ENCODE measurements at regions not wholly inside any gene's neighbourhood (a gene's known extent, or its start where the extent isn't known, plus 50 kb on each side); places are given as distances from the start of the nearest gene placed in this dataset.
"Not testable (repeated sequence)": the region's sequence is repeated elsewhere in the genome, so short reads cannot be mapped to it uniquely, and the experiment has no call there.

GRCh38 chr12:87585882-87586557 is 443.2 kb downstream of the C12orf50 start:
- H3K36me3 ChIP-seq (ENCODE audit: control insufficient read depth in 4 of 4, insufficient read depth in 4 of 4, low read length in 3 of 4), result no peaks in the 10 kb centered on the region
- no peak overlapping the region for H3K27ac ChIP-seq (ENCODE audit: insufficient read depth in 1 of 2, low read depth in 1 of 2, low read length in 2 of 2, poor library complexity in 1 of 2, severe bottlenecking in 2 of 2)
- CTCF ChIA-PET, result no interaction called here
- H3K4me3 ChIP-seq (ENCODE audit: control insufficient read depth in 1 of 7, extremely low read depth in 1 of 7, insufficient read depth in 4 of 7, low read depth in 2 of 7, low read length in 6 of 7), result no peak overlapping the region
- WGBS (ENCODE audit: insufficient coverage), result no CpG with 5 or more reads among the region's 2 CpGs
- H3K27me3 ChIP-seq (replicated peaks in 2 of 5; ENCODE audit: control insufficient read depth in 4 of 5, insufficient read depth in 5 of 5, low read length in 4 of 5), result no peaks in the 10 kb centered on the region
- DNase-seq, result no peak
- POLR2A ChIA-PET, result no interaction called here
- no peaks in the 10 kb centered on the region for H3K9me3 ChIP-seq (ENCODE audit: control extremely low read depth in 1 of 5, control insufficient read depth in 4 of 5, insufficient read depth in 2 of 5, low read depth in 1 of 5, low read length in 4 of 5)
- H3K4me1 ChIP-seq (ENCODE audit: control extremely low read depth in 1 of 4, control insufficient read depth in 4 of 4, insufficient read depth in 4 of 4, low read length in 3 of 4), result no peaks in the 10 kb centered on the region

- H3K27ac ChIP-seq (ENCODE audit: insufficient read depth in 1 of 2, low read depth in 1 of 2, low read length in 2 of 2, poor library complexity in 1 of 2, severe bottlenecking in 2 of 2); H3K9me3 ChIP-seq (ENCODE audit: control extremely low read depth in 1 of 5, control insufficient read depth in 4 of 5, insufficient read depth in 2 of 5, low read depth in 1 of 5, low read length in 4 of 5); H3K4me1 ChIP-seq (ENCODE audit: control extremely low read depth in 1 of 4, control insufficient read depth in 4 of 4, insufficient read depth in 4 of 4, low read length in 3 of 4); DNase-seq; POLR2A ChIA-PET; H3K4me3 ChIP-seq (ENCODE audit: control insufficient read depth in 1 of 7, extremely low read depth in 1 of 7, insufficient read depth in 4 of 7, low read depth in 2 of 7, low read length in 6 of 7); H3K36me3 ChIP-seq (ENCODE audit: control insufficient read depth in 4 of 4, insufficient read depth in 4 of 4, low read length in 3 of 4); CTCF ChIA-PET; H3K27me3 ChIP-seq (replicated peaks in 2 of 5; ENCODE audit: control insufficient read depth in 4 of 5, insufficient read depth in 5 of 5, low read length in 4 of 5): not testable (repeated sequence)
- 100% methylated on average over 1 of the region's 4 CpGs for WGBS (ENCODE audit: insufficient coverage)
Measured at GRCh38 chr12:87579091-87579490, 450.1 kb downstream of the C12orf50 start.

GRCh38 chr12:87575906-87576305 is 453.3 kb downstream of the C12orf50 start:
- Histone ChIP-seq H3K36me3 (ENCODE audit: control insufficient read depth in 4 of 4, insufficient read depth in 4 of 4, low read length in 3 of 4) (no peaks in the 10 kb centered on the region), H3K27me3 (replicated peaks in 2 of 5; ENCODE audit: control insufficient read depth in 4 of 5, insufficient read depth in 5 of 5, low read length in 4 of 5) (no peaks in the 10 kb centered on the region), H3K4me3 (ENCODE audit: control insufficient read depth in 1 of 7, extremely low read depth in 1 of 7, insufficient read depth in 4 of 7, low read depth in 2 of 7, low read length in 6 of 7) (no peak overlapping the region), H3K9me3 (ENCODE audit: control extremely low read depth in 1 of 5, control insufficient read depth in 4 of 5, insufficient read depth in 2 of 5, low read depth in 1 of 5, low read length in 4 of 5) (no peaks in the 10 kb centered on the region), H3K4me1 (ENCODE audit: control extremely low read depth in 1 of 4, control insufficient read depth in 4 of 4, insufficient read depth in 4 of 4, low read length in 3 of 4) (no peaks in the 10 kb centered on the region), H3K27ac (ENCODE audit: insufficient read depth in 1 of 2, low read depth in 1 of 2, low read length in 2 of 2, poor library complexity in 1 of 2, severe bottlenecking in 2 of 2) (no peak overlapping the region)
- no peak for DNase-seq
- POLR2A ChIA-PET, result no interaction called here
- no CpG with 5 or more reads among the region's 2 CpGs for WGBS (ENCODE audit: insufficient coverage)
- CTCF ChIA-PET, result no interaction called here

GRCh38 chr12:87566918-87567317 is 462.3 kb downstream of the C12orf50 start:
- CTCF ChIA-PET, DNase-seq: not testable (repeated sequence)

GRCh38 chr12:87556985-87557384 is 472.2 kb downstream of the C12orf50 start:
- no CpG with 5 or more reads among the region's 5 CpGs for WGBS (ENCODE audit: insufficient coverage)
- ChIA-PET CTCF (no interaction called here), POLR2A (no interaction called here)
- Histone ChIP-seq H3K4me3 (ENCODE audit: control insufficient read depth in 1 of 7, extremely low read depth in 1 of 7, insufficient read depth in 4 of 7, low read depth in 2 of 7, low read length in 6 of 7) (no peak overlapping the region), H3K4me1 (ENCODE audit: control extremely low read depth in 1 of 4, control insufficient read depth in 4 of 4, insufficient read depth in 4 of 4, low read length in 3 of 4) (no peaks in the 10 kb centered on the region), H3K9me3 (ENCODE audit: control extremely low read depth in 1 of 5, control insufficient read depth in 4 of 5, insufficient read depth in 2 of 5, low read depth in 1 of 5, low read length in 4 of 5) (no peaks in the 10 kb centered on the region), H3K27ac (ENCODE audit: insufficient read depth in 1 of 2, low read depth in 1 of 2, low read length in 2 of 2, poor library complexity in 1 of 2, severe bottlenecking in 2 of 2) (no peak overlapping the region), H3K36me3 (ENCODE audit: control insufficient read depth in 4 of 4, insufficient read depth in 4 of 4, low read length in 3 of 4) (no peaks in the 10 kb centered on the region), H3K27me3 (replicated peaks in 2 of 5; ENCODE audit: control insufficient read depth in 4 of 5, insufficient read depth in 5 of 5, low read length in 4 of 5) (no peaks in the 10 kb centered on the region)
- no peak for DNase-seq

More at GRCh38 chr12:87566918-87567317, 462.3 kb downstream of the C12orf50 start:
- H3K9me3 ChIP-seq (ENCODE audit: control extremely low read depth in 1 of 5, control insufficient read depth in 4 of 5, insufficient read depth in 2 of 5, low read depth in 1 of 5, low read length in 4 of 5); H3K27ac ChIP-seq (ENCODE audit: insufficient read depth in 1 of 2, low read depth in 1 of 2, low read length in 2 of 2, poor library complexity in 1 of 2, severe bottlenecking in 2 of 2); H3K4me1 ChIP-seq (ENCODE audit: control extremely low read depth in 1 of 4, control insufficient read depth in 4 of 4, insufficient read depth in 4 of 4, low read length in 3 of 4); POLR2A ChIA-PET; H3K27me3 ChIP-seq (replicated peaks in 2 of 5; ENCODE audit: control insufficient read depth in 4 of 5, insufficient read depth in 5 of 5, low read length in 4 of 5); H3K36me3 ChIP-seq (ENCODE audit: control insufficient read depth in 4 of 4, insufficient read depth in 4 of 4, low read length in 3 of 4); H3K4me3 ChIP-seq (ENCODE audit: control insufficient read depth in 1 of 7, extremely low read depth in 1 of 7, insufficient read depth in 4 of 7, low read depth in 2 of 7, low read length in 6 of 7): not testable (repeated sequence)
- 92% methylated on average over 1 of the region's 4 CpGs for WGBS (ENCODE audit: insufficient coverage)

GRCh38 chr12:87531213-87531612 is 498.0 kb downstream of the C12orf50 start:
- H3K4me1 ChIP-seq (ENCODE audit: control extremely low read depth in 1 of 4, control insufficient read depth in 4 of 4, insufficient read depth in 4 of 4, low read length in 3 of 4); H3K4me3 ChIP-seq (ENCODE audit: control insufficient read depth in 1 of 7, extremely low read depth in 1 of 7, insufficient read depth in 4 of 7, low read depth in 2 of 7, low read length in 6 of 7); DNase-seq; POLR2A ChIA-PET; H3K27ac ChIP-seq (ENCODE audit: insufficient read depth in 1 of 2, low read depth in 1 of 2, low read length in 2 of 2, poor library complexity in 1 of 2, severe bottlenecking in 2 of 2); H3K36me3 ChIP-seq (ENCODE audit: control insufficient read depth in 4 of 4, insufficient read depth in 4 of 4, low read length in 3 of 4); H3K9me3 ChIP-seq (ENCODE audit: control extremely low read depth in 1 of 5, control insufficient read depth in 4 of 5, insufficient read depth in 2 of 5, low read depth in 1 of 5, low read length in 4 of 5); H3K27me3 ChIP-seq (replicated peaks in 2 of 5; ENCODE audit: control insufficient read depth in 4 of 5, insufficient read depth in 5 of 5, low read length in 4 of 5): not testable (repeated sequence)
- WGBS (ENCODE audit: insufficient coverage), result 97% methylated on average over 4 of the region's 5 CpGs
- CTCF ChIA-PET, result interaction anchor here (1.2 kb wide), 1 partner anchor 9 kb away, joined by 3 read pairs; no protein-coding TSS in a partner anchor

- ChIA-PET POLR2A (no interaction called here), CTCF (no interaction called here)
- no peaks in the 10 kb centered on the region for H3K4me1 ChIP-seq (ENCODE audit: control extremely low read depth in 1 of 4, control insufficient read depth in 4 of 4, insufficient read depth in 4 of 4, low read length in 3 of 4)
- no peak overlapping the region for H3K4me3 ChIP-seq (ENCODE audit: control insufficient read depth in 1 of 7, extremely low read depth in 1 of 7, insufficient read depth in 4 of 7, low read depth in 2 of 7, low read length in 6 of 7)
- no CpG with 5 or more reads among the region's 1 CpG for WGBS (ENCODE audit: insufficient coverage)
- no peaks in the 10 kb centered on the region for H3K36me3 ChIP-seq (ENCODE audit: control insufficient read depth in 4 of 4, insufficient read depth in 4 of 4, low read length in 3 of 4)
- no peaks in the 10 kb centered on the region for H3K9me3 ChIP-seq (ENCODE audit: control extremely low read depth in 1 of 5, control insufficient read depth in 4 of 5, insufficient read depth in 2 of 5, low read depth in 1 of 5, low read length in 4 of 5)
- H3K27ac ChIP-seq (ENCODE audit: insufficient read depth in 1 of 2, low read depth in 1 of 2, low read length in 2 of 2, poor library complexity in 1 of 2, severe bottlenecking in 2 of 2), result no peak overlapping the region
- H3K27me3 ChIP-seq (replicated peaks in 2 of 5; ENCODE audit: control insufficient read depth in 4 of 5, insufficient read depth in 5 of 5, low read length in 4 of 5), result no peaks in the 10 kb centered on the region
- no peak for DNase-seq
Measured at GRCh38 chr12:87529413-87529812, 499.8 kb downstream of the C12orf50 start.

Measured in common myeloid progenitor, CD34-positive (primary cell).